RWPE1 (cell line): ENCODE measurements at regions not wholly inside any gene's neighbourhood (a gene's known extent, or its start where the extent isn't known, plus 50 kb on each side); places are given as distances from the start of the nearest gene placed in this dataset.

Source experiments
- CTCF ChIA-PET: fragments of 350-600 bp; sonication (Branson Sonifier 250); formaldehyde crosslinking; extraction: SDS; loops from one replicate; lab custom pipeline; 2021; lab: Yijun Ruan, JAX
- POLR2A ChIA-PET: fragments of 400-600 bp; formaldehyde crosslinking; extraction: SDS; loops from one replicate; lab custom pipeline; 2020; ENCODE audit warnings: antibody characterized with exemption; ENCODE audit not compliant: low non-redundant PET; lab: Yijun Ruan, JAX
- DNase-seq: peaks from one replicate; pipeline ENCODE4 v3.0.0; 2012; ENCODE audit warnings: low spot score
- H3K27ac ChIP-seq: fragments of 450-650 bp; 2 replicates; pipeline ENCODE4 v1.5.1; 2017
- TF ChIP-seq, protein P1 (sequence below): fragments of 450-650 bp; conservative IDR thresholded peaks from 2 replicates; pipeline ENCODE4 v1.5.1; 2017; ENCODE audit warnings: low read depth, mild to moderate bottlenecking

DNA sequence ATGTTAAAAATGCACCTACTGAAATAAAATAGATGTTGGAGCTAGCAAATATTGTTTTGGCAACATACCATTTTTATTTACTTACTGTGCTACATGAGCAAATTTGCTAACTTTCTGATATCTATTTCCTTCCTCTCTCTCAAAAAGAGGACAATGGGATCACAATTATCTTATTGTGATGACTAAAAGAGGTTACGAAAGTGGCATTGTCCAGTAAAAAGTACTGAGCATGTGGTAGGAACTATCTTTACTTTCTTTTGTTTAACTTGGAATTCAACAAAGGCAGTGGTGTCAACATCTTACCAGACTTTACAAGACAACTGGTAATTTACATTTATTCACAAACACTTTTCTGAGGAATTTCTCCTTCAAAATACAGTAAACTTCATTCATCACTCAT is 1542.6 kb upstream of the CDH8 start:
- ChIA-PET POLR2A (no interaction called here), CTCF (interaction anchor here (0.6 kb wide), 1 partner anchor 451 kb away, joined by 3 read pairs; no protein-coding TSS in a partner anchor)
- no peak for DNase-seq
- TF ChIP-seq, protein P1, sequence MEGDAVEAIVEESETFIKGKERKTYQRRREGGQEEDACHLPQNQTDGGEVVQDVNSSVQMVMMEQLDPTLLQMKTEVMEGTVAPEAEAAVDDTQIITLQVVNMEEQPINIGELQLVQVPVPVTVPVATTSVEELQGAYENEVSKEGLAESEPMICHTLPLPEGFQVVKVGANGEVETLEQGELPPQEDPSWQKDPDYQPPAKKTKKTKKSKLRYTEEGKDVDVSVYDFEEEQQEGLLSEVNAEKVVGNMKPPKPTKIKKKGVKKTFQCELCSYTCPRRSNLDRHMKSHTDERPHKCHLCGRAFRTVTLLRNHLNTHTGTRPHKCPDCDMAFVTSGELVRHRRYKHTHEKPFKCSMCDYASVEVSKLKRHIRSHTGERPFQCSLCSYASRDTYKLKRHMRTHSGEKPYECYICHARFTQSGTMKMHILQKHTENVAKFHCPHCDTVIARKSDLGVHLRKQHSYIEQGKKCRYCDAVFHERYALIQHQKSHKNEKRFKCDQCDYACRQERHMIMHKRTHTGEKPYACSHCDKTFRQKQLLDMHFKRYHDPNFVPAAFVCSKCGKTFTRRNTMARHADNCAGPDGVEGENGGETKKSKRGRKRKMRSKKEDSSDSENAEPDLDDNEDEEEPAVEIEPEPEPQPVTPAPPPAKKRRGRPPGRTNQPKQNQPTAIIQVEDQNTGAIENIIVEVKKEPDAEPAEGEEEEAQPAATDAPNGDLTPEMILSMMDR = no peak
- no peak overlapping the region for H3K27ac ChIP-seq

DNA sequence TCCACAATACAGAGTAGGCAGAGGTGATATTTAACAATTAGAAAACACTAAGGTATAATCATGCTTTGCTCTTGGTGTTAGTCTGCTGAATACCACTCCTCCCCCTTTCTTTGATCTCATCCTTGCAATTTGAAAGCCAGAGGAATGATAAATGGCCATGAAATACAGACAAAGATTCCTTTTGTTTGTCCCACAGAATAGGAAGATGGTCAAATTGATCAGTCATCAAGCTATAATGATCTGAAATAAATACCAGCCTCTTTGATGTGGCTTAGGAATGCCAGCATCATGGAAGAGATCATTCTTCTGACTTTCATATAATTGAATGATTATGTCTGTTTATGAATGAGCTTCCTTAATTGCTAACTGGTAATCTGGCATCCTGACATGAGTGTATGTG is 1541.7 kb upstream of the CDH8 start:
- no peak overlapping the region for H3K27ac ChIP-seq
- CTCF ChIA-PET = no interaction called here
- TF ChIP-seq, protein P1 = no peak
- no peak for DNase-seq
- POLR2A ChIA-PET = no interaction called here

DNA sequence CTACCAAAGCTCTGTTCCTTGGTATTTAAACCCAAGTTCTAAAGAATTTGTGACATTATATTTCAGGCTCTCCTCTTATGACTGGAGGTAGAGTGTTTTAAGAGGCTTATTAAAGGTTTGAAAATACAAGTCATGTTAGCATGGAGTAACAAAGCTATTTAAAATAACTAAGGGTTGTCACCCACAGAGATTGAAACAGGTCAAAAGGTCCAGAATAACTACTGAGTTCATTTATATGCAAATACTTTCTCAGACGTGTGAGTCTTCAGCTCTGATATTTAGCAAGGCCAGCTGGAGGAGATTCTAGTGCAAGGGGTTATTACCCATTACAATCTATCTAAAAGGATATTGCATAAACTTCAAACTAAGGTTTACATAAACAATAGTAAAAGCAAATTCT is 1538.8 kb upstream of the CDH8 start:
- POLR2A ChIA-PET = no interaction called here
- DNase-seq = no peak
- H3K27ac ChIP-seq = no peak overlapping the region
- CTCF ChIA-PET = no interaction called here
- TF ChIP-seq, protein P1 = no peak

DNA sequence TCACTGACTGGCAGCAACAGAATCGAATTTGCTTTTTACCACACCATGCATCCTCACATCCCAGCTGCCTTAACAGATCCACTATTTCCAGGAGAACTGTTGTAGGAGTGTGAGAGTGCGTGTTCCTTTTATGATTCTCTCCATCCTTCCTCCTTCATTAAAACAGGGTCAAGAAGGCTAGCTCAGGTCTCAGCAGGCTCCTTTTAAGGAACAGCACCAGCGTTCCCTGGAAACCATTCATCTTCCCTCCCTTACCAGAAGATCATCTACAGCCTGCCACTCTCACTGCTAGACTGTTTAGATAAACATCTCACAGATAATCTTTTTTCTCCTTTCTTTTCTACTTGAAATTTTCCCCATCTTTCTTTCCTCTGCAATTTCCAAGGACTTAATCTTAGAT is 1531.9 kb upstream of the CDH8 start:
- ChIA-PET POLR2A (no interaction called here), CTCF (no interaction called here)
- TF ChIP-seq, protein P1 = no peak
- no peak overlapping the region for H3K27ac ChIP-seq
- no peak for DNase-seq

DNA sequence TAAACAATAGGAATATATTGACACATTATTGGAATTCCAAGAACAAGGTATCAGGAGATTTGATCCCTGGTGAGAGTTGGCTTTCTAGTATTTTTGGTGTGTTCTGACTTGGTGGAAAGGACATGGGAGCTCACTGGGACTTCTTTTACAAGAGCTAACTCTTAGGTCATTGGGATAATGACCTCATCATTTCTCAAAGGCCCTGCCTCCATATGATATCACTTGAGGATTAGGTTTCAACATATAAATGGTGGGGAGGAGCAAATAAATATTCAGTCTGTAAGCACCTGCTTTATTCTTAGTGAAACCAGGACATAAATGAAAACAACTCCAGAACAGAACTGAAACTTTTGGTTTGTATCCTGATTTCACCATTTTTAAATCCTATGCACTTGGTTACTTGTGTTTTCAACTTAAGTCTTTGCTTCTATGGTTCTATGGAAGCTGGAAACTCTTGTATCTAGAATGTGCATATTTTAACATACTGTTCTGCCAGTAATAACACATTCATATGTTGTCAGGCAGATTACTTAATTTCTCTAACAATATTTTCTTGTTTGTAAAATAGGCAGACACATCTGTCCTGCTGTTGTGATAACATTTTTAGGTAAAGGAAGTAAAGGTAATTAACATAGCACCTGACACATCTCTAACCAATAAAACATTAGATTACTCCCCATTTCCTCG is 1527.7 kb upstream of the CDH8 start:
- TF ChIP-seq, protein P1 = no peak
- POLR2A ChIA-PET = no interaction called here
- no peak overlapping the region for H3K27ac ChIP-seq
- no peak for DNase-seq
- CTCF ChIA-PET = no interaction called here

DNA sequence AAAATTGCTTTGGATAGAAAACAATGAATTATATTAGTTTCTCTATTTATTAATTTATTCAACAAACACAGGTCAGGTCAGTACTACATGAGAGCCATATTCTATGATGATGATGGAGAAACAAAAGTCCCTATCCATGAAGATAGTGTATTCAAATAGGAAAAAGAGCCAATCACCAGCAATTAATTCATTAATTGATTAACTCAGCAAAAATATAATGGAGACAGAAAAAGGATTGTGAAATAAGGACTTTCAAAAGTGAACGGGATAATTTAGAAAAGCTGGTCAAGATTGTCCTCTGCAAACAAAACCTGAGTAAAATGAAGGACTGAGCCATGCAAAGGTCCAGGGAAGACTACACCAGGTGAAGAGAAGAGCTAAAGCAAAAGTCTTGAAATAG is 1517.7 kb upstream of the CDH8 start:
- ChIA-PET POLR2A (no interaction called here), CTCF (no interaction called here)
- no peak for DNase-seq
- TF ChIP-seq, protein P1 = no peak
- H3K27ac ChIP-seq = no peak overlapping the region

DNA sequence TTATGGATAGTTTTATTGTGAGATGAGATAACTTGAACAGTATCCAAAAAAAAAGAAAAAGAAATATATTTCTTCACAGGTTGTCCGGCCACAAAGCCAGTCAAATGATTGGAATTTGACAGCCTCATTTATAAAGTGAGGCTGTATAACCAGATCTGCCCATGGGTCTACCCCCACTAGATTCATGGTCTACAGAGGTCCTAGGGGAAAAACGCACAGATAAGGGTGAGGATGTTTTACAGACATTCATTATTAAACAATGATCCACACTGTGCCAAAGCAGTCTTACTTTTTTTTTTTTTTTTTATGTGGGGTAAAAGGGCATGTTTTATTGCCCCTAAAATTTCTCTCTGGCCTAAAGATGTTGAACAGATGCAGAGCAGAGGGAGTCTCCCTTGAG is 1503.0 kb upstream of the CDH8 start:
- DNase-seq = no peak
- TF ChIP-seq, protein P1 = no peak
- ChIA-PET CTCF (no interaction called here), POLR2A (no interaction called here)
- H3K27ac ChIP-seq = no peak overlapping the region
